ENCODE measurements at regions not wholly inside any gene's neighbourhood (a gene's known extent, or its start where the extent isn't known, plus 50 kb on each side); places are given as distances from the start of the nearest gene placed in this dataset.
A peak's percentile ranks its signal among the peaks of the same experiment; 100 is the strongest.

GRCh38 chr1:227395426-227396028, 77.2 kb upstream of the CDC42BPA start:
- no peak overlapping the region for H2AFZ ChIP-seq (ENCODE audit: low read length, unreplicated experiment)

GRCh38 chr1:227392984-227393764, 74.9 kb upstream of the CDC42BPA start:
- Histone ChIP-seq H3K27ac (ENCODE audit: low read depth, low read length) (no peak overlapping the region), H3K36me3 (ENCODE audit: insufficient read depth, low read length) (no peaks in the 10 kb centered on the region), H3K4me1 (ENCODE audit: control insufficient read depth, insufficient read depth, low read length, unreplicated experiment) (no peaks in the 10 kb centered on the region)

More at GRCh38 chr1:227395426-227396028, 77.2 kb upstream of the CDC42BPA start:
- no peaks in the 10 kb centered on the region for H3K4me1 ChIP-seq (ENCODE audit: control insufficient read depth, insufficient read depth, low read length, unreplicated experiment)
- no peaks in the 10 kb centered on the region for H3K27me3 ChIP-seq (ENCODE audit: insufficient read depth, low read length)
- no peaks in the 10 kb centered on the region for H3K36me3 ChIP-seq (ENCODE audit: insufficient read depth, low read length)
- no peak overlapping the region for H3K4me3 ChIP-seq (ENCODE audit: low read depth, low read length)
- H3K27ac ChIP-seq (ENCODE audit: low read depth, low read length), result no peak overlapping the region
- no peaks in the 10 kb centered on the region for H3K79me2 ChIP-seq (ENCODE audit: control insufficient read depth, insufficient read depth, low read length, unreplicated experiment)

GRCh38 chr1:227391879-227392278, 73.6 kb upstream of the CDC42BPA start:
- Histone ChIP-seq H3K27me3 (ENCODE audit: insufficient read depth, low read length) (no peaks in the 10 kb centered on the region), H3K4me1 (ENCODE audit: control insufficient read depth, insufficient read depth, low read length, unreplicated experiment) (no peaks in the 10 kb centered on the region), H2AFZ (ENCODE audit: low read length, unreplicated experiment) (peak overlapping the region; percentile 1), H3K36me3 (ENCODE audit: insufficient read depth, low read length) (no peaks in the 10 kb centered on the region), H3K79me2 (ENCODE audit: control insufficient read depth, insufficient read depth, low read length, unreplicated experiment) (no peaks in the 10 kb centered on the region), H3K27ac (ENCODE audit: low read depth, low read length) (no peak overlapping the region), H3K4me3 (ENCODE audit: low read depth, low read length) (no peak overlapping the region)

More at GRCh38 chr1:227392984-227393764, 74.9 kb upstream of the CDC42BPA start:
- no peaks in the 10 kb centered on the region for H3K27me3 ChIP-seq (ENCODE audit: insufficient read depth, low read length)
- no peak overlapping the region for H2AFZ ChIP-seq (ENCODE audit: low read length, unreplicated experiment)
- no peaks in the 10 kb centered on the region for H3K79me2 ChIP-seq (ENCODE audit: control insufficient read depth, insufficient read depth, low read length, unreplicated experiment)
- no peak overlapping the region for H3K4me3 ChIP-seq (ENCODE audit: low read depth, low read length)

GRCh38 chr1:227391211-227391610, 72.9 kb upstream of the CDC42BPA start:
- Histone ChIP-seq H3K36me3 (ENCODE audit: insufficient read depth, low read length) (no peaks in the 10 kb centered on the region), H3K27ac (ENCODE audit: low read depth, low read length) (no peak overlapping the region), H3K79me2 (ENCODE audit: control insufficient read depth, insufficient read depth, low read length, unreplicated experiment) (no peaks in the 10 kb centered on the region)

GRCh38 chr1:227390525-227390924, 72.2 kb upstream of the CDC42BPA start:
- no peak overlapping the region for H3K4me3 ChIP-seq (ENCODE audit: low read depth, low read length)

More at GRCh38 chr1:227391211-227391610, 72.9 kb upstream of the CDC42BPA start:
- H3K4me1 ChIP-seq (ENCODE audit: control insufficient read depth, insufficient read depth, low read length, unreplicated experiment), result no peaks in the 10 kb centered on the region
- H3K4me3 ChIP-seq (ENCODE audit: low read depth, low read length), result no peak overlapping the region
- no peak overlapping the region for H2AFZ ChIP-seq (ENCODE audit: low read length, unreplicated experiment)
- no peaks in the 10 kb centered on the region for H3K27me3 ChIP-seq (ENCODE audit: insufficient read depth, low read length)

GRCh38 chr1:227388214-227389168, 70.2 kb upstream of the CDC42BPA start:
- H3K27ac ChIP-seq (ENCODE audit: low read depth, low read length), result no peak overlapping the region

More at GRCh38 chr1:227390525-227390924, 72.2 kb upstream of the CDC42BPA start:
- Histone ChIP-seq H3K4me1 (ENCODE audit: control insufficient read depth, insufficient read depth, low read length, unreplicated experiment) (no peaks in the 10 kb centered on the region), H2AFZ (ENCODE audit: low read length, unreplicated experiment) (no peak overlapping the region), H3K27me3 (ENCODE audit: insufficient read depth, low read length) (no peaks in the 10 kb centered on the region), H3K27ac (ENCODE audit: low read depth, low read length) (no peak overlapping the region), H3K79me2 (ENCODE audit: control insufficient read depth, insufficient read depth, low read length, unreplicated experiment) (no peaks in the 10 kb centered on the region), H3K36me3 (ENCODE audit: insufficient read depth, low read length) (no peaks in the 10 kb centered on the region)

GRCh38 chr1:227379555-227379892, 61.2 kb upstream of the CDC42BPA start:
- Histone ChIP-seq H3K4me1 (ENCODE audit: control insufficient read depth, insufficient read depth, low read length, unreplicated experiment) (no peaks in the 10 kb centered on the region), H3K27ac (ENCODE audit: low read depth, low read length) (no peak overlapping the region), H3K4me3 (ENCODE audit: low read depth, low read length) (no peak overlapping the region), H3K36me3 (ENCODE audit: insufficient read depth, low read length) (no peaks in the 10 kb centered on the region), H2AFZ (ENCODE audit: low read length, unreplicated experiment) (no peak overlapping the region), H3K27me3 (ENCODE audit: insufficient read depth, low read length) (no peaks in the 10 kb centered on the region), H3K79me2 (ENCODE audit: control insufficient read depth, insufficient read depth, low read length, unreplicated experiment) (no peaks in the 10 kb centered on the region)

More at GRCh38 chr1:227388214-227389168, 70.2 kb upstream of the CDC42BPA start:
- no peak overlapping the region for H3K4me3 ChIP-seq (ENCODE audit: low read depth, low read length)
- no peak overlapping the region for H2AFZ ChIP-seq (ENCODE audit: low read length, unreplicated experiment)
- H3K36me3 ChIP-seq (ENCODE audit: insufficient read depth, low read length), result no peaks in the 10 kb centered on the region
- H3K79me2 ChIP-seq (ENCODE audit: control insufficient read depth, insufficient read depth, low read length, unreplicated experiment), result no peaks in the 10 kb centered on the region
- no peaks in the 10 kb centered on the region for H3K27me3 ChIP-seq (ENCODE audit: insufficient read depth, low read length)
- H3K4me1 ChIP-seq (ENCODE audit: control insufficient read depth, insufficient read depth, low read length, unreplicated experiment), result no peaks in the 10 kb centered on the region

DNA sequence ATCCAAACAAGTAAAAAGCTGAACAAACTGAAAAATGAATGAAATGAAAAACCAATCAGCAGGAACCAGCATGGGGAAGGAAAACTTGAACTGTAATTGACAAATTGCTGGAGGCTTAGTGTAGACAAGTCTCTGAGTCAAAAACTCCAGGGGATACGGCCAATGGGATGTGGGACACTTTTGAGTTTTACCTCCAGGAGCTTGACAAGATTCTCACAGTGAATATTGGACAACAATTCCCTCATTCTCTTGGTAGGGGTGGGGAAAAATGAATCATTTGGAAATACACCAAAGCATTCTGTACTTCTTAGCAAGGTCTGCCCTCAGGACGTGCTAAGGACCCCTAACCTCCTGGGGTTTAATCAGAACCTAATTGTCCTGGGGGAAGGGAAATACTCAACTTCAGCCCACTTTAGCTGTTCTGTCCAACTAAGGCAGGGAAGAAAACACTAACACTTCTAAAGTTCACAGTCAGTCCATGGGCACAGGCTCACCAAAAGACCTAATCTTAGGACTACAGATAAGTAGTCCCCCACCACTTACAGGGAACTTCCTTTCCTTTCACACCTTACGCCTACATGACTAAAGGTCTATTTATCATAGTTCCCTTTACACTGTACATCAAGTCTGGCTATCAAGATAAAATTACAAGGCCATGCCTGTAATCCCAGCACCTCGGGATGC, 60.7 kb upstream of the CDC42BPA start:
- no peaks in the 10 kb centered on the region for H3K79me2 ChIP-seq (ENCODE audit: control insufficient read depth, insufficient read depth, low read length, unreplicated experiment)
- no peak overlapping the region for H3K27ac ChIP-seq (ENCODE audit: low read depth, low read length)
- no peak overlapping the region for H3K4me3 ChIP-seq (ENCODE audit: low read depth, low read length)
- H3K36me3 ChIP-seq (ENCODE audit: insufficient read depth, low read length), result no peaks in the 10 kb centered on the region
- H3K27me3 ChIP-seq (ENCODE audit: insufficient read depth, low read length), result no peaks in the 10 kb centered on the region
- H3K4me1 ChIP-seq (ENCODE audit: control insufficient read depth, insufficient read depth, low read length, unreplicated experiment), result no peaks in the 10 kb centered on the region
- no peak overlapping the region for H2AFZ ChIP-seq (ENCODE audit: low read length, unreplicated experiment)

- no peak overlapping the region for H3K27ac ChIP-seq (ENCODE audit: low read depth, low read length)
- H2AFZ ChIP-seq (ENCODE audit: low read length, unreplicated experiment), result no peak overlapping the region
- H3K36me3 ChIP-seq (ENCODE audit: insufficient read depth, low read length), result no peaks in the 10 kb centered on the region
These were observed 59.9 kb upstream of the CDC42BPA start for GRCh38 chr1:227378181-227378580.

DNA sequence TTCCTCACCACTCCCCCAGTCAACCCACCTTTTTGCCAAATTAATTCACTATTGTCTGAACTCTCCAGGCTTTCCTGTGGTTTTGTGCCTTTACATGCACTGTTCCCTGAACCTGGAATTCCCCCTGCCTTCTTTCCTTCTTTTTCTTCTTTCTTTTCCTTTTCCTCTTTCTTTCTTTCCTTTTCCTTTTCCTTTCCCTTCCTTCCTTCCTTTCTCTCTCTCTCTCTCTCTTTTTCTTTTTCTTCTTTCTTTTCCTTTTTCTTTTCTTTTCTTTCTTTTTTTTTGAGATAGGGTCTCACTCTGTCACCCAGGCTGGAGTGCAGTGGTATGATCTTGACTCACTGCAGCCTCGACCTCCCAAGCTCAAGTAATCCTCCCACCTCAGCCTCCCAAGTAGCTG, 56.6 kb upstream of the CDC42BPA start:
- H2AFZ ChIP-seq (ENCODE audit: low read length, unreplicated experiment), result no peak overlapping the region
- H3K27me3 ChIP-seq (ENCODE audit: insufficient read depth, low read length), result no peaks in the 10 kb centered on the region
- peaks cover 26% of the 10 kb centered on the region for H3K4me1 ChIP-seq (ENCODE audit: control insufficient read depth, insufficient read depth, low read length, unreplicated experiment)
- no peaks in the 10 kb centered on the region for H3K36me3 ChIP-seq (ENCODE audit: insufficient read depth, low read length)
- H3K79me2 ChIP-seq (ENCODE audit: control insufficient read depth, insufficient read depth, low read length, unreplicated experiment), result no peaks in the 10 kb centered on the region
- no peak overlapping the region for H3K4me3 ChIP-seq (ENCODE audit: low read depth, low read length)
- no peak overlapping the region for H3K27ac ChIP-seq (ENCODE audit: low read depth, low read length)

More at GRCh38 chr1:227378181-227378580, 59.9 kb upstream of the CDC42BPA start:
- no peaks in the 10 kb centered on the region for H3K4me1 ChIP-seq (ENCODE audit: control insufficient read depth, insufficient read depth, low read length, unreplicated experiment)
- H3K27me3 ChIP-seq (ENCODE audit: insufficient read depth, low read length), result no peaks in the 10 kb centered on the region
- H3K79me2 ChIP-seq (ENCODE audit: control insufficient read depth, insufficient read depth, low read length, unreplicated experiment), result no peaks in the 10 kb centered on the region
- H3K4me3 ChIP-seq (ENCODE audit: low read depth, low read length), result no peak overlapping the region

Measured in ACC112 (cell line).